HG03066 (cell line): ENCODE measurements at regions not wholly inside any gene's neighbourhood (a gene's known extent, or its start where the extent isn't known, plus 50 kb on each side); places are given as distances from the start of the nearest gene placed in this dataset.
"Not testable (repeated sequence)": the region's sequence is repeated elsewhere in the genome, so short reads cannot be mapped to it uniquely, and the experiment has no call there.

ENCODE experiments used
- ATAC-seq: cut with Tn5 transposase; IDR thresholded peaks from one replicate; pipeline ENCODE4 v1.9.1; 2021; ENCODE audit warnings: low read depth; ENCODE audit not compliant: unreplicated experiment

GRCh38 chr7:145488816-145489215 is 627.8 kb upstream of the CNTNAP2 start:
- no peak for ATAC-seq

- no peak for ATAC-seq
Measured at GRCh38 chr7:145481985-145482384, 634.6 kb upstream of the CNTNAP2 start.

- ATAC-seq, result no peak
Measured at GRCh38 chr7:145478541-145478940, 638.1 kb upstream of the CNTNAP2 start.

GRCh38 chr7:145474009-145474686 is 638.3 kb upstream of the TPK1 start:
- no peak for ATAC-seq

- ATAC-seq, result no peak
Measured at GRCh38 chr7:145471883-145472282, 636.0 kb upstream of the TPK1 start.

- no peak for ATAC-seq
Measured at GRCh38 chr7:145464287-145464686, 628.4 kb upstream of the TPK1 start.

GRCh38 chr7:145462463-145462862 is 626.6 kb upstream of the TPK1 start:
- no peak for ATAC-seq

- ATAC-seq, result no peak
Measured at GRCh38 chr7:145434811-145435210, 599.0 kb upstream of the TPK1 start.

- ATAC-seq, result no peak
Measured at GRCh38 chr7:145431834-145432233, 596.0 kb upstream of the TPK1 start.

GRCh38 chr7:145418481-145418880 is 582.6 kb upstream of the TPK1 start:
- ATAC-seq, result not testable (repeated sequence)

- no peak for ATAC-seq
Measured at GRCh38 chr7:145411066-145411465, 575.2 kb upstream of the TPK1 start.

GRCh38 chr7:145398758-145399157 is 562.9 kb upstream of the TPK1 start:
- ATAC-seq, result no peak

GRCh38 chr7:145394126-145394525 is 558.3 kb upstream of the TPK1 start:
- ATAC-seq, result no peak

GRCh38 chr7:145382762-145383161 is 546.9 kb upstream of the TPK1 start:
- ATAC-seq, result no peak

GRCh38 chr7:145378197-145378596 is 542.3 kb upstream of the TPK1 start:
- ATAC-seq, result no peak

- ATAC-seq, result no peak
Measured at GRCh38 chr7:145360511-145361100, 524.8 kb upstream of the TPK1 start.

GRCh38 chr7:145350334-145350733 is 514.5 kb upstream of the TPK1 start:
- ATAC-seq, result no peak

GRCh38 chr7:145349452-145349851 is 513.6 kb upstream of the TPK1 start:
- not testable (repeated sequence) for ATAC-seq

GRCh38 chr7:145347271-145347670 is 511.4 kb upstream of the TPK1 start:
- no peak for ATAC-seq

- ATAC-seq, result no peak
Measured at GRCh38 chr7:145339319-145339718, 503.5 kb upstream of the TPK1 start.

GRCh38 chr7:145331522-145331921 is 495.7 kb upstream of the TPK1 start:
- ATAC-seq, result no peak

- no peak for ATAC-seq
Measured at GRCh38 chr7:145331076-145331475, 495.2 kb upstream of the TPK1 start.
